ENCODE measurements at regions not wholly inside any gene's neighbourhood (a gene's known extent, or its start where the extent isn't known, plus 50 kb on each side); places are given as distances from the start of the nearest gene placed in this dataset.

DNA sequence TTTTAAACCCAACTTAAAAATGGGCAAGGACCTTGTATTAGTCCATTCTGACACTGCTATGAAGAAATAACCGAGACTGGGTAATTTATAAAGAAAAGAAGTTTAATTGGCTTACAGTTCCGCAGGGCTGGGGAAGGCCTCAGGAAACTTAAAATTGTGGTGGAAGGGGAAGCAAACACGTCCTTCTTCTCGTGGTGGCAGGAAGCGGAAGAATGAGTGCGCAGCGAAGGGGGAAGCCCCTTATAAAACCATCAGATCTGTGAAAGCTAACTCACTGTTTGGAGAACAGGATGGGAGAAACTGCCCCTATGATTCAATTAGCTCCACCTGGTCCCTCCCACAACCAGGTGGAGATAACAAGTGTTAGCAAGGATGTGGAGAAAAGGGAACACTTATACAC is 237.7 kb downstream of the SEC16B start:
- no peak overlapping the region for H3K4me3 ChIP-seq (replicated peaks in 1 of 4; ENCODE audit: control extremely low read depth in 1 of 4, insufficient read depth in 1 of 4, low read depth in 3 of 4, low read length in 4 of 4)
- H3K27me3 ChIP-seq (ENCODE audit: control insufficient read depth, insufficient read depth, low read length) = no peaks in the 10 kb centered on the region
- H3K9ac ChIP-seq (ENCODE audit: insufficient read depth, low read length) = no peak overlapping the region
- no peaks in the 10 kb centered on the region for H3K79me2 ChIP-seq (ENCODE audit: control insufficient read depth, insufficient read depth, low read length)
- H3K4me1 ChIP-seq (ENCODE audit: control insufficient read depth, extremely low read depth, insufficient read depth, low read length) = no peaks in the 10 kb centered on the region
- TF ChIP-seq CTCF (conservative IDR thresholded peaks at IDR 0.05 in 1 of 2, IDR thresholded peaks at IDR 0.05 in 1 of 2; ENCODE audit: low read depth in 1 of 2, low read length in 2 of 2) (no peak), EZH2 (IDR thresholded peaks at IDR 0.05; ENCODE audit: low read length, missing control alignments) (no peak)
- no peak overlapping the region for H3K4me2 ChIP-seq (ENCODE audit: extremely low read depth, insufficient read depth, low read length)
- no peaks in the 10 kb centered on the region for H3K9me3 ChIP-seq (ENCODE audit: control insufficient read depth, insufficient read depth, low read depth, low read length)
- H3K27ac ChIP-seq (ENCODE audit: insufficient read depth, low read length) = no peak overlapping the region
- H2AFZ ChIP-seq (ENCODE audit: low read length) = no peak overlapping the region
- no peaks in the 10 kb centered on the region for H3K36me3 ChIP-seq (ENCODE audit: control insufficient read depth, insufficient read depth, low read length)
- no peaks in the 10 kb centered on the region for H4K20me1 ChIP-seq (ENCODE audit: control insufficient read depth, extremely low read depth, insufficient read depth, low read length)
- no peak for DNase-seq (ENCODE audit: low read depth in 2 of 2)

- Histone ChIP-seq H2AFZ (ENCODE audit: low read length) (no peak overlapping the region), H3K79me2 (ENCODE audit: control insufficient read depth, insufficient read depth, low read length) (no peaks in the 10 kb centered on the region), H4K20me1 (ENCODE audit: control insufficient read depth, extremely low read depth, insufficient read depth, low read length) (no peaks in the 10 kb centered on the region), H3K27ac (ENCODE audit: insufficient read depth, low read length) (no peak overlapping the region), H3K9ac (ENCODE audit: insufficient read depth, low read length) (no peak overlapping the region), H3K4me1 (ENCODE audit: control insufficient read depth, extremely low read depth, insufficient read depth, low read length) (no peaks in the 10 kb centered on the region), H3K9me3 (ENCODE audit: control insufficient read depth, insufficient read depth, low read depth, low read length) (no peaks in the 10 kb centered on the region), H3K4me3 (replicated peaks in 1 of 4; ENCODE audit: control extremely low read depth in 1 of 4, insufficient read depth in 1 of 4, low read depth in 3 of 4, low read length in 4 of 4) (no peak overlapping the region), H3K36me3 (ENCODE audit: control insufficient read depth, insufficient read depth, low read length) (no peaks in the 10 kb centered on the region), H3K27me3 (ENCODE audit: control insufficient read depth, insufficient read depth, low read length) (no peaks in the 10 kb centered on the region), H3K4me2 (ENCODE audit: extremely low read depth, insufficient read depth, low read length) (no peak overlapping the region)
- DNase-seq (ENCODE audit: low read depth in 2 of 2) = no peak
- TF ChIP-seq EZH2 (IDR thresholded peaks at IDR 0.05; ENCODE audit: low read length, missing control alignments) (no peak), CTCF (conservative IDR thresholded peaks at IDR 0.05 in 1 of 2, IDR thresholded peaks at IDR 0.05 in 1 of 2; ENCODE audit: low read depth in 1 of 2, low read length in 2 of 2) (no peak)
Observed at GRCh38 chr1:177729646-177730045, 240.2 kb downstream of the SEC16B start.

- DNase-seq (ENCODE audit: low read depth in 2 of 2) = no peak
- Histone ChIP-seq H3K36me3 (ENCODE audit: control insufficient read depth, insufficient read depth, low read length) (no peaks in the 10 kb centered on the region), H3K4me2 (ENCODE audit: extremely low read depth, insufficient read depth, low read length) (no peak overlapping the region), H4K20me1 (ENCODE audit: control insufficient read depth, extremely low read depth, insufficient read depth, low read length) (no peaks in the 10 kb centered on the region), H2AFZ (ENCODE audit: low read length) (no peak overlapping the region), H3K27ac (ENCODE audit: insufficient read depth, low read length) (no peak overlapping the region), H3K79me2 (ENCODE audit: control insufficient read depth, insufficient read depth, low read length) (no peaks in the 10 kb centered on the region), H3K9ac (ENCODE audit: insufficient read depth, low read length) (no peak overlapping the region), H3K4me3 (replicated peaks in 1 of 4; ENCODE audit: control extremely low read depth in 1 of 4, insufficient read depth in 1 of 4, low read depth in 3 of 4, low read length in 4 of 4) (no peak overlapping the region), H3K9me3 (ENCODE audit: control insufficient read depth, insufficient read depth, low read depth, low read length) (no peaks in the 10 kb centered on the region), H3K4me1 (ENCODE audit: control insufficient read depth, extremely low read depth, insufficient read depth, low read length) (no peaks in the 10 kb centered on the region), H3K27me3 (ENCODE audit: control insufficient read depth, insufficient read depth, low read length) (no peaks in the 10 kb centered on the region)
- no peak for TF ChIP-seq CTCF (conservative IDR thresholded peaks at IDR 0.05 in 1 of 2, IDR thresholded peaks at IDR 0.05 in 1 of 2; ENCODE audit: low read depth in 1 of 2, low read length in 2 of 2)
- TF ChIP-seq EZH2 (IDR thresholded peaks at IDR 0.05; ENCODE audit: low read length, missing control alignments) = no peak
Observed at GRCh38 chr1:177723533-177723932, 246.3 kb downstream of the SEC16B start.
